ENCODE measurements at regions not wholly inside any gene's neighbourhood (a gene's known extent, or its start where the extent isn't known, plus 50 kb on each side); places are given as distances from the start of the nearest gene placed in this dataset.

GRCh38 chr9:110124439-110124838 is 83.5 kb downstream of the C9orf152 start:
- POLR2A ChIA-PET, result no interaction called here
- dilution Hi-C loops (cut with MboI; ENCODE audit: extremely low pct_ligation_motif_present, low sequenced_read_pairs), result no loop called here
- DNase-seq (ENCODE audit: low read depth, low spot score) (no peak), FAIRE-seq (no peak)
- peaks cover 56% of the 10 kb centered on the region for H3K4me1 ChIP-seq (ENCODE audit: control insufficient read depth, extremely low read depth, insufficient read depth, low read length)
- H3K27ac ChIP-seq (ENCODE audit: insufficient read depth, low read depth, low read length), result peak overlapping the region; percentile 79
- peaks cover 0 to 2% of the 10 kb centered on the region in 2 experiments for H3K36me3 ChIP-seq (ENCODE audit: control insufficient read depth in 2 of 2, extremely low read depth in 1 of 2, insufficient read depth in 2 of 2, low read length in 2 of 2)
- peaks cover 99% of the 10 kb centered on the region for H3K79me2 ChIP-seq (ENCODE audit: control insufficient read depth, insufficient read depth, low read length)
- H2AFZ ChIP-seq (ENCODE audit: low read depth, low read length), result no peak overlapping the region
- BruUV-seq (replicated peaks), result no TSS peak
- intact Hi-C loops (cut with micrococcal nuclease), result no loop called here
- peak overlapping the region; percentile 13 for H3K4me2 ChIP-seq (ENCODE audit: insufficient read depth, low read length)
- H3K9me3 ChIP-seq (replicated peaks; ENCODE audit: control insufficient read depth, insufficient read depth, low read length), result no peaks in the 10 kb centered on the region
- H3K27me3 ChIP-seq (ENCODE audit: control insufficient read depth in 2 of 2, insufficient read depth in 2 of 2, low read length in 2 of 2), result no peaks in the 10 kb centered on the region
- no peaks in the 10 kb centered on the region for H3K9me1 ChIP-seq (replicated peaks; ENCODE audit: control insufficient read depth, extremely low read depth, insufficient read depth, low read length)
- CTCF ChIA-PET, result interaction anchor here (1.0 to 1.3 kb wide), 3 partner anchors 28 to 221 kb away, joined by 3 to 5 read pairs (median 5); no protein-coding TSS in a partner anchor
- H3K9ac ChIP-seq (replicated peaks; ENCODE audit: extremely low read depth, insufficient read depth, low read length), result peak overlapping the region; percentile 61
- no peak for TF ChIP-seq JUN (IDR thresholded peaks at IDR 0.05; ENCODE audit: borderline replicate concordance, insufficient read depth, insufficient read length, low read depth)
- no peak for TF ChIP-seq POLR2A (IDR thresholded peaks at IDR 0.05; ENCODE audit: low read depth, low read length)
- no peak for TF ChIP-seq FOS (IDR thresholded peaks at IDR 0.05; ENCODE audit: borderline replicate concordance, insufficient read depth, low read length)
- TF ChIP-seq GATA2 (IDR thresholded peaks at IDR 0.05; ENCODE audit: insufficient read depth, insufficient read length, low read depth, low read length), result no peak
- TF ChIP-seq MYC (IDR thresholded peaks at IDR 0.05; ENCODE audit: low read depth, low read length), result no peak
- no peak for TF ChIP-seq CTCF (IDR thresholded peaks at IDR 0.05; ENCODE audit: extremely low read depth in 1 of 2, insufficient read depth in 1 of 2, low read depth in 1 of 2, low read length in 2 of 2)
- no peak for TF ChIP-seq EZH2 (IDR thresholded peaks at IDR 0.05; ENCODE audit: borderline replicate concordance, low read depth, low read length, severe bottlenecking)
- no peak for TF ChIP-seq MAX (IDR thresholded peaks at IDR 0.05; ENCODE audit: insufficient read depth, insufficient read length)
- TF ChIP-seq POLR2AphosphoS5 (IDR thresholded peaks at IDR 0.05; ENCODE audit: insufficient read depth, low read depth, low read length), result no peak
- peaks cover 3% of the 10 kb centered on the region for H4K20me1 ChIP-seq (replicated peaks; ENCODE audit: control insufficient read depth, extremely low read depth, insufficient read depth, low read length)
- no peak overlapping the region for H3K4me3 ChIP-seq (replicated peaks in 1 of 3; ENCODE audit: insufficient read depth in 1 of 3, low read depth in 1 of 3, low read length in 3 of 3)

All from endothelial cell of umbilical vein (primary cell).